ENCODE measurements at regions not wholly inside any gene's neighbourhood (a gene's known extent, or its start where the extent isn't known, plus 50 kb on each side); places are given as distances from the start of the nearest gene placed in this dataset.

DNA sequence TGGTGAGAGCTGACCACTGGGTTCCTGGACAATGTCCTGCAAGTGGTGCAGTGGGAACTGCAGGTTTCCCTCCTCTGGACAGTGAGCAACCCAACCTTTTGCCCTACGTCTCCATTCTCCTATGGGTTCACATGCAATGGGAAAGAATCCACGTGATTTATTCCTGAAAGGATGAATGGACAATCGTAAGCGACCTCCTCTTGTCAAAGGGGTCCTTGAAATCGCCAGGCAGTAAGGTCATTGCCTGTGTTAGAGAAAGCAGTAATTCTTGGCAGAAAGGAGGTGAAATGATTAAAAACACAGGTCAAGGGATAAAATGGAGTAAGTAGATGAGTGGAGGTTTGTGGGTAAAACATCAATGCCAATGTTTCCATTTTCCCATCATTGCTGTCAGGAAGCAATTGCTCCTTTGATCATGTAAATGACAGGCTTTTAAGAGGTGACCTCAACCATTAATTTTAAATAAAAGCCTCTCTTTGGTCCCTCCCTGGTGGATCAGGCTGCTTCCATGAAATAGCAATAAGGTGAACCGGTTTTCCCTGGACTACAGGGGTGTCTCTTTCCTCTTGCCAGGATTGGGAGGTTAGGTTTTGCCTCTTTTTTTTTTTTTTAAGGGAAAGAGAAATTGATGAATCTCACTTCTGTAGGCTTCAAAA is 330.0 kb upstream of the PRKCQ start:
- Histone ChIP-seq H3K27ac (ENCODE audit: low read depth, low read length) (no peak overlapping the region), H3K4me1 (ENCODE audit: control insufficient read depth, insufficient read depth, low read length) (peaks cover 7% of the 10 kb centered on the region), H3K9ac (ENCODE audit: low read length) (no peak overlapping the region), H3K4me3 (ENCODE audit: low read length) (no peak overlapping the region), H3K27me3 (ENCODE audit: control insufficient read depth, insufficient read depth, low read length) (no peaks in the 10 kb centered on the region), H3K36me3 (ENCODE audit: control insufficient read depth, insufficient read depth, low read length) (no peaks in the 10 kb centered on the region)

DNA sequence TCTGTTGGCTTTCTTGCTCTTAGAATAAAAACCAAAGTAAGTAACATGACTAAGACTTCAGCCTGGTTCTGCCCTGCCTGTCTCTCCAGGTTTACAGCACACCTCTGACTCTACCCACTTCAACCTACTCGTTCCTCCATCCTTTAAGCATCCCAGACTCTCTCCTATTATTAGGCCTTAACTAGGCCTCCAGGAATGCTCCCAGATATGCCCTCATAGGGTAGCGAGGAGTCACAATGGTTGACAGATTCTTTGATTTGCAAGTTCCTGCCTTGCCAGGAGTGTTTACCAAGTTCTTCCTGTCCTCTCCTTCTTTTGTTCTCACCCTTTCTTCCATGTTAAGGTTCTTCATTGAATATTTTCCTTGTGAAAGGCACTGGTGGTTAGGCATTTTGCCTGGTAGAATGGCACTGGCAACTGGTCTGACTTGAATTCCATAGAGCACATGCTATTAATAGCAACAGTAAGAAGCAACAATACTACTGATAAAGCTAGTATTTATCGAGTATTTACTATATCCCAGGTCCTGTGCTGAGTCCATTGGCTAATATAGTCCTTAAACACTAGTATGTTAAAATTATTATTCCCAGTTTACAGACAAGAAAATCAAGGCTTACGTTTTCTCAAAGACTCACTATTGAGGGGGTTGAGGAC is 327.9 kb upstream of the PRKCQ start:
- H3K4me3 ChIP-seq (ENCODE audit: low read length): no peak overlapping the region
- H3K4me1 ChIP-seq (ENCODE audit: control insufficient read depth, insufficient read depth, low read length): peaks cover under 1% of the 10 kb centered on the region
- H3K36me3 ChIP-seq (ENCODE audit: control insufficient read depth, insufficient read depth, low read length): no peaks in the 10 kb centered on the region
- H3K27me3 ChIP-seq (ENCODE audit: control insufficient read depth, insufficient read depth, low read length): no peaks in the 10 kb centered on the region
- no peak overlapping the region for H3K27ac ChIP-seq (ENCODE audit: low read depth, low read length)
- H3K9ac ChIP-seq (ENCODE audit: low read length): no peak overlapping the region

DNA sequence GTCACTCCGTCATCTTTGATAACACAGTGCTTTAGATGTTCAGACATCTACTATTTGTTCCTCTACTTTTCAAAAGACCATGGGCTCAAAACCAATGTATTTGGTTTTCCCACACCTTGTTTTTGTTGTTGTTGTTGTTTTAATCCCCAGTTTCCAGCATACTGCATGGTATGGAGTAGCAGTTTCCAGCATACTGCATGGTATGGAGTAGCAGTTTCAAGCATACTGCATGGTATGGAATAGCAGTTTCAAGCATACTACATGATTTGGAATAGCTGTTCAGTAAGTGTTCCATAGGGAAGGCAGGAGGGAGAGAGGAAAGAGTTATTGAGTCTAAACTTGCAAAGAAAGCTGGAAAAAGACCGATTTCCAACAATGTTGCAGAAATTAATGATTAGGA is 314.3 kb upstream of the PRKCQ start:
- Histone ChIP-seq H3K27ac (ENCODE audit: low read depth, low read length) (no peak overlapping the region), H3K4me1 (ENCODE audit: control insufficient read depth, insufficient read depth, low read length) (no peaks in the 10 kb centered on the region), H3K27me3 (ENCODE audit: control insufficient read depth, insufficient read depth, low read length) (no peaks in the 10 kb centered on the region), H3K9ac (ENCODE audit: low read length) (no peak overlapping the region), H3K4me3 (ENCODE audit: low read length) (no peak overlapping the region), H3K36me3 (ENCODE audit: control insufficient read depth, insufficient read depth, low read length) (no peaks in the 10 kb centered on the region)

DNA sequence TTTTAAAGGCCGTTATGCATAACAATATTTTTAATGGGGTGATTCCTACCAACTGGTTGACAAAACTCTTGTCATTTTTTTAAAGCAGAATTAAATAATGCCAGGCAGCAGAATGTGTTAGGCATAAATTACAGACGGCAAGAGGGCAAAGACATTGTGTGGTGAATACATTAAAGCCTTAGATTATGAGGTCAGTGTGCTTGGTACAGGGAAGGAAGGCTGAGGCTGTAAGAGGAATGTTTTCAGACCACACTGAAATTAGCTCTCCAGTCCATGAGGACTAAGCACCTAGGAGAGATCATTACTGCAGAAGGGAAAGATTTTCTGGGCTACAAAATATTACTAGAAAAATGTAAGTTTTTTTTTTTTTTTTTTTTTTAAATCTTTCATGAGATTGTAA is 312.8 kb upstream of the PRKCQ start:
- H3K4me3 ChIP-seq (ENCODE audit: low read length): no peak overlapping the region
- H3K27ac ChIP-seq (ENCODE audit: low read depth, low read length): no peak overlapping the region
- no peaks in the 10 kb centered on the region for H3K36me3 ChIP-seq (ENCODE audit: control insufficient read depth, insufficient read depth, low read length)
- H3K9ac ChIP-seq (ENCODE audit: low read length): no peak overlapping the region
- no peaks in the 10 kb centered on the region for H3K27me3 ChIP-seq (ENCODE audit: control insufficient read depth, insufficient read depth, low read length)
- no peaks in the 10 kb centered on the region for H3K4me1 ChIP-seq (ENCODE audit: control insufficient read depth, insufficient read depth, low read length)

DNA sequence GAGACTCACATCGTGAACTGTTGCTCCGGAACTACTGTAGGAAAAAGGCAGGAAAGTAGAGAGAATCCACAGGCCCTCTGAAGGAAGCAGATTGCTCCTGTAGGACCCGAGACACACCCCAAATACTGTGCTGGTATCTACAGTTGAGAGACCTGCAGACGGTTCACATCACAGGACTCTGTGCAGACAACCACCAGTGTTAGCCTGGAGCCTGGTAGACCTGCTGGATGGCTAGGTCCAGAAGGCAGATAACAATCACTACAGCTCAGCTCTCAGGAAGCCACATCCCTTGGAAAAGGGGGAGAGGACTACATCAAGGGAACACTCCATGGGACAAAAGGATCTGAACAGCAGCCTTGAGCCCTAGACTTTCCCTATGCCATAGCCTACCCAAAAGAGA is 311.8 kb upstream of the PRKCQ start:
- no peak overlapping the region for H3K27ac ChIP-seq (ENCODE audit: low read depth, low read length)
- H3K9ac ChIP-seq (ENCODE audit: low read length): no peak overlapping the region
- no peak overlapping the region for H3K4me3 ChIP-seq (ENCODE audit: low read length)
- no peaks in the 10 kb centered on the region for H3K4me1 ChIP-seq (ENCODE audit: control insufficient read depth, insufficient read depth, low read length)
- no peaks in the 10 kb centered on the region for H3K36me3 ChIP-seq (ENCODE audit: control insufficient read depth, insufficient read depth, low read length)
- H3K27me3 ChIP-seq (ENCODE audit: control insufficient read depth, insufficient read depth, low read length): no peaks in the 10 kb centered on the region

DNA sequence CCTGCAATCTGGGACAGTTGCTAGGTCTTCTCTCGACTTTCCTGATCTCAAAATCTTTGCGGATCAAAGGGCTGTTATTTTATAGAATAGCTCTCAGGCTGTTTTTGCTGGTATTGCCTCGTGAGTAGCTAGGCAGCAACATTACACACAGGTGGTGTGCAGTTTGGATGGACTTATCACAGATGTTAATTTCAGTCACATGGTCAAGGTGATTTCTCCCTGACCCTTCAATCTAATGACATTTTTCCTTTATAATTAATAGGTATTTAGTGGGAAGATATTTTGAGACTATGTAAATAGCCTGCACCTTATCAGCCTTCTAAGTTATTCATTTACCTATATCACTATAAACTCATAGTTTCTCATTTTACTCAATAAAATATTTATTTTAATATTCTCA is 309.6 kb upstream of the PRKCQ start:
- Histone ChIP-seq H3K4me3 (ENCODE audit: low read length) (no peak overlapping the region), H3K4me1 (ENCODE audit: control insufficient read depth, insufficient read depth, low read length) (no peaks in the 10 kb centered on the region), H3K36me3 (ENCODE audit: control insufficient read depth, insufficient read depth, low read length) (no peaks in the 10 kb centered on the region), H3K27me3 (ENCODE audit: control insufficient read depth, insufficient read depth, low read length) (no peaks in the 10 kb centered on the region), H3K27ac (ENCODE audit: low read depth, low read length) (no peak overlapping the region), H3K9ac (ENCODE audit: low read length) (no peak overlapping the region)

DNA sequence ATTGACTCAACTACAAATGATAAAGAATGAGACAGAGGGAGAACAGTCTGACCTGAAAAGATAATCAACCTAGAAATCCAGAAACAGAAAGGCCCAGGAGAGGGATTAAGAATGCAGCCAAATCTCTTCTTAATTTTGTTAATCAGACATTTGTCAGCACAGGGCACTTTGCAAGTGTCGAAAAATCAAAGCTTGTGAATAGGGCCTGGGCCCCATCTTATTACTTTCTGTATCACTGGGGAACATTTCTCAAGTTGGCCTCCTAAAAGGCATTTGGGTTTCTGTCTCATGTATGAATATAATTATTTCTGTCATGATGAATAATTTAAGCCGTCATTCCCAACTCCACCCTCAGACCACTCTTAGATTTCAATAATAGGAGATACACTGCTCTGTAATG is 308.4 kb upstream of the PRKCQ start:
- Histone ChIP-seq H3K4me1 (ENCODE audit: control insufficient read depth, insufficient read depth, low read length) (no peaks in the 10 kb centered on the region), H3K27ac (ENCODE audit: low read depth, low read length) (no peak overlapping the region), H3K4me3 (ENCODE audit: low read length) (no peak overlapping the region), H3K27me3 (ENCODE audit: control insufficient read depth, insufficient read depth, low read length) (no peaks in the 10 kb centered on the region), H3K9ac (ENCODE audit: low read length) (no peak overlapping the region), H3K36me3 (ENCODE audit: control insufficient read depth, insufficient read depth, low read length) (no peaks in the 10 kb centered on the region)

DNA sequence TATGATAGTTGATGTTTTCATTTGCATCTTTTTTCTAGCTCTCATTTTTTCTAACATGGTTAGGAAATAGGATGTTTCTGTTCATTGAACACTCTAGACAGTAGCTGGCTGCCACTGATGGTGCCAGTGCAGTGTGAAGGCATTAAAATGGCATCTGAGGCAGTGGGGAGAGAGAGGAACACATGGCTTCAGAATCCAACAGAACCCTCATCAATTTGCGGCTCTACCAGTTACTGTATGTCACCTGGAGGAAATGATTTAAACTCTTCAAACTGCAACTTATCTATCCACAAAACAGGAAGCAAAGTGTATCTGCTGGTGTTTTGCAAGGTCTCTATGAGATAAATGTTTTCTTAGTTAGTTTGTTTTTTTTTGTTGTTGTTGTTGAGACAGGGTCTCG is 305.2 kb upstream of the PRKCQ start:
- Histone ChIP-seq H3K36me3 (ENCODE audit: control insufficient read depth, insufficient read depth, low read length) (no peaks in the 10 kb centered on the region), H3K4me1 (ENCODE audit: control insufficient read depth, insufficient read depth, low read length) (no peaks in the 10 kb centered on the region), H3K4me3 (ENCODE audit: low read length) (no peak overlapping the region), H3K27ac (ENCODE audit: low read depth, low read length) (no peak overlapping the region), H3K9ac (ENCODE audit: low read length) (no peak overlapping the region), H3K27me3 (ENCODE audit: control insufficient read depth, insufficient read depth, low read length) (no peaks in the 10 kb centered on the region)

DNA sequence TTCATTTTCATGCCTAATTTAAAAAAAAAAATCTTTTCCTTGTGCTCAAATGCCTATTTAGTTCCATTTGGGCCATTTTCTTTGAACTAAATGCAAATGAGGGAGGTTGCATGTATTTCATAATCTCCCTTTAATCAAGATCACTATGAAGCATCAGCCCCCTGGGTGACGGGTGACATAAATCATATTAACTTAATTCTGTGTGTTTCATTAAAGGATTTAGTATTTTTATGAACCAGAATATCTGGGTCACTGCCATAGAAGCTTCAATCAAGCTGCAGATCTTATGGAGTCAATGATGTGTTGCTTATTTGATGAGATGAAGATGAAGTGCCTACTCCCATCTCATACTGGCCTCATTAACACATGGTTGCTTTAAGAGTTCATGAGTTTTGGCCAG is 301.9 kb upstream of the PRKCQ start:
- H3K4me1 ChIP-seq (ENCODE audit: control insufficient read depth, insufficient read depth, low read length): no peaks in the 10 kb centered on the region
- no peak overlapping the region for H3K27ac ChIP-seq (ENCODE audit: low read depth, low read length)
- H3K9ac ChIP-seq (ENCODE audit: low read length): no peak overlapping the region
- H3K4me3 ChIP-seq (ENCODE audit: low read length): no peak overlapping the region
- no peaks in the 10 kb centered on the region for H3K36me3 ChIP-seq (ENCODE audit: control insufficient read depth, insufficient read depth, low read length)
- no peaks in the 10 kb centered on the region for H3K27me3 ChIP-seq (ENCODE audit: control insufficient read depth, insufficient read depth, low read length)

DNA sequence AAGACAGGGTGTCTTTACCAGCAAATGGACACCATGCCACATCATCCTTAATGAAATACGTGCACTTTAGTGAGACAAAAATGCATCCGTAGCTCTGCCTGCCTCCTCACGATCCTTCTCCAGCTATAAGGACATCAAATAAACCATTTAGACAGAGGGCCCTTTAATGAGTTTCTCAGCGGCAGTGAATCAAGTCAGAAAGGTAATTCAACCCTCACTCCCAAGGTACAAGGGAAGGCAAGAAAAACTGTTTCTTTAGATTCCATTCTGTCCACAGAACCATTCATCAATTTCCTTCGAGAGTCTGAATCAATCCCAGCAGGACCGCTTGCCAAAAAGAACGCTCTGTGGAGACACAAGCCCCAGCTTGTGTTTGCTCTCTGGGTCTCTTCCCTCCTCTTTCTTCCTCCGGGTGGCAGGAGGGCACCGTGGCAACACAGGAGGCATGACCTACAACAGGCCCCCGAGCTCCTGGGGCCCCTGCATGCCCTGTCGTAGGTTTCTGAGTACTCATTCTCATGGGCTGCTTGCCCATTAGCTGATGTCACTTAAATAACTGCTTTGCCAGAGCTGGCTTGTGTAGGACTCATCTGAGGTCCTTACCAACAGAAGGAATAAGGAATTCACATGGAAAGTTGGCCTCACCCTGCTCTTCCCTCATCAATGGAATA is 297.8 kb upstream of the PRKCQ start:
- H3K27ac ChIP-seq (ENCODE audit: low read depth, low read length): no peak overlapping the region
- H3K9ac ChIP-seq (ENCODE audit: low read length): no peak overlapping the region
- no peak overlapping the region for H3K4me3 ChIP-seq (ENCODE audit: low read length)
- H3K27me3 ChIP-seq (ENCODE audit: control insufficient read depth, insufficient read depth, low read length): no peaks in the 10 kb centered on the region
- H3K4me1 ChIP-seq (ENCODE audit: control insufficient read depth, insufficient read depth, low read length): no peaks in the 10 kb centered on the region
- H3K36me3 ChIP-seq (ENCODE audit: control insufficient read depth, insufficient read depth, low read length): no peaks in the 10 kb centered on the region

DNA sequence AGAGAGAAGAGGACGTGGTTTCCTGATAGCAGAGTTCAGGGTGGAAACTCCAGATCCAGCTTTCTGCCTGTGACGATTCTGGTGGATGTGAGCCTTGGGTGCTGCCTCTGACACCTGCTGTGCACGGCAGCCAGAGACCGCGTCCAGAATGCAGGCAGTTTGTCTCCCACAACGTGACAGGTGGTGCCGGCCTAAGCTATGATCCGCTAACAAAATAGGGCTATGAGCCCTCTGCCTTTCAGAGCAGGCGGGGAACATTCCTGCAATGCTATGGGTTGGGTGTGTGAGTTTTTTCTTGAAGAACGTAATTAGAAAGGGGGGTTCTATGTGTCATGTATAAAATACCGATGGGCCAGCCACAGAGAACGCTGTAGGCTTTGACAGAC is 297.3 kb upstream of the PRKCQ start:
- no peaks in the 10 kb centered on the region for H3K27me3 ChIP-seq (ENCODE audit: control insufficient read depth, insufficient read depth, low read length)
- no peak overlapping the region for H3K9ac ChIP-seq (ENCODE audit: low read length)
- no peak overlapping the region for H3K27ac ChIP-seq (ENCODE audit: low read depth, low read length)

DNA sequence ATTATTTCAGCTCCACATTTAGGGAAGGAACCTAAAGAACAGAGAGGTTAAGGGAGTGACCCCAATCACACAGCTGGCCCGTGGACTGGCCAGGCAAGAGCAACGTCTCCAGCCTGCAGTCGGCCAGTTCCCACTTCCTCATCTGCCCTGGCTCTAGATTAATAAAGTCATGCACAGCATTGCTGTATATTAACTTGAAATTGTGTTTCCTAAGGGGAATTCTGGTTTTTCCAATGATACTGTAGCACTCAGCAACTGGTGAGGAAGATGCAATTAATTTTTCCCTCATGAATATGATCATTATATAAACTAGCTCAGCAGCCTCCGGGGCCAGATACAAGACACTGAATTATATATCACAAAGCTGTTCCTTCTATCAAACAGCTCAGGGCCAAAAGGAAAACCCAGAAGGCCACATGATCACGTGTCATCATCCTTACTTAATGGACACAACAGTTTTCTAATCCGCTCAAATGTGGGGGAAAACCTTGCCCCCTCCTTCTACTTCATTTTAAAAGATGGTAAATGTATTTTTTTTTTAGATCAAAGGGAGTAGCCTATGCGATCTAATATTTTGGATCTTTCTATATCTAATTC is 295.3 kb upstream of the PRKCQ start:
- no peaks in the 10 kb centered on the region for H3K36me3 ChIP-seq (ENCODE audit: control insufficient read depth, insufficient read depth, low read length)
- H3K9ac ChIP-seq (ENCODE audit: low read length): no peak overlapping the region
- no peaks in the 10 kb centered on the region for H3K4me1 ChIP-seq (ENCODE audit: control insufficient read depth, insufficient read depth, low read length)
- H3K27me3 ChIP-seq (ENCODE audit: control insufficient read depth, insufficient read depth, low read length): no peaks in the 10 kb centered on the region
- no peak overlapping the region for H3K27ac ChIP-seq (ENCODE audit: low read depth, low read length)
- no peak overlapping the region for H3K4me3 ChIP-seq (ENCODE audit: low read length)

More for the DNA sequence above, 297.3 kb upstream of the PRKCQ start:
- H3K36me3 ChIP-seq (ENCODE audit: control insufficient read depth, insufficient read depth, low read length): no peaks in the 10 kb centered on the region
- H3K4me1 ChIP-seq (ENCODE audit: control insufficient read depth, insufficient read depth, low read length): no peaks in the 10 kb centered on the region
- no peak overlapping the region for H3K4me3 ChIP-seq (ENCODE audit: low read length)

All from rectal smooth muscle tissue (tissue), 1 donor.